GM21360 (cell line): ENCODE measurements at regions not wholly inside any gene's neighbourhood (a gene's known extent, or its start where the extent isn't known, plus 50 kb on each side); places are given as distances from the start of the nearest gene placed in this dataset.
"Not testable (repeated sequence)": the region's sequence is repeated elsewhere in the genome, so short reads cannot be mapped to it uniquely, and the experiment has no call there.

Source experiments
- ATAC-seq: cut with Tn5 transposase; IDR thresholded peaks from one replicate; pipeline ENCODE4 v1.9.1; 2021; ENCODE audit warnings: mild to moderate bottlenecking, moderate library complexity; ENCODE audit not compliant: unreplicated experiment

GRCh38 chr12:107366322-107366721, 273.0 kb upstream of the CRY1 start:
- ATAC-seq = no peak

GRCh38 chr12:107368586-107368985, 275.2 kb upstream of the CRY1 start:
- ATAC-seq = no peak

- no peak for ATAC-seq
These were observed 275.7 kb upstream of the CRY1 start for GRCh38 chr12:107369006-107369405.

GRCh38 chr12:107369679-107370078, 276.3 kb upstream of the CRY1 start:
- no peak for ATAC-seq

GRCh38 chr12:107372229-107372658, 278.9 kb upstream of the CRY1 start:
- no peak for ATAC-seq

- ATAC-seq = no peak
These were observed 280.0 kb upstream of the CRY1 start for GRCh38 chr12:107373238-107373809.

GRCh38 chr12:107374161-107374840, 281.0 kb upstream of the CRY1 start:
- ATAC-seq = no peak

GRCh38 chr12:107375231-107375630, 281.9 kb upstream of the CRY1 start:
- ATAC-seq = no peak

- no peak for ATAC-seq
These were observed 284.4 kb upstream of the CRY1 start for GRCh38 chr12:107377596-107378385.

- ATAC-seq = no peak
These were observed 285.3 kb upstream of the CRY1 start for GRCh38 chr12:107378609-107379008.

- ATAC-seq = not testable (repeated sequence)
These were observed 285.9 kb upstream of the CRY1 start for GRCh38 chr12:107379142-107379851.

- no peak for ATAC-seq
These were observed 286.7 kb upstream of the CRY1 start for GRCh38 chr12:107379852-107380567.

GRCh38 chr12:107384645-107385044, 291.3 kb upstream of the CRY1 start:
- ATAC-seq = no peak

- ATAC-seq = no peak
These were observed 292.2 kb upstream of the CRY1 start for GRCh38 chr12:107385509-107385908.

- no peak for ATAC-seq
These were observed 293.2 kb upstream of the CRY1 start for GRCh38 chr12:107386569-107386968.

GRCh38 chr12:107388263-107388662, 294.9 kb upstream of the CRY1 start:
- no peak for ATAC-seq

- no peak for ATAC-seq
These were observed 295.2 kb upstream of the PWP1 start for GRCh38 chr12:107390414-107390813.

GRCh38 chr12:107393043-107393717, 292.4 kb upstream of the PWP1 start:
- ATAC-seq = no peak

GRCh38 chr12:107394693-107395092, 290.9 kb upstream of the PWP1 start:
- ATAC-seq = no peak

- no peak for ATAC-seq
These were observed 289.8 kb upstream of the PWP1 start for GRCh38 chr12:107395817-107396216.
